ENCODE measurements at regions not wholly inside any gene's neighbourhood (a gene's known extent, or its start where the extent isn't known, plus 50 kb on each side); places are given as distances from the start of the nearest gene placed in this dataset.

- Histone ChIP-seq H3K9me2 (ENCODE audit: insufficient read depth) (no peaks in the 10 kb centered on the region), H4K20me1 (ENCODE audit: insufficient read depth) (no peaks in the 10 kb centered on the region), H3K4me3 (replicated peaks in 1 of 2; ENCODE audit: low read depth in 1 of 2, low read length in 2 of 2) (no peak overlapping the region), H3K27ac (ENCODE audit: low read depth, low read length) (no peak overlapping the region), H3K4me1 (ENCODE audit: control insufficient read depth in 1 of 2, insufficient read depth in 2 of 2, low read length in 2 of 2) (peaks cover 0 to 17% of the 10 kb centered on the region in 2 experiments; a peak in 2 of 4 replicates), H3K4me2 (ENCODE audit: low read length) (0 out of 2 replicates have a peak overlapping the region, but pooled peaks have one; percentile 8), H2AFZ (ENCODE audit: low read depth, low read length, poor library complexity, severe bottlenecking) (no peak overlapping the region), H3K79me2 (ENCODE audit: insufficient read depth, low read length) (no peaks in the 10 kb centered on the region), H3K9me3 (ENCODE audit: control insufficient read depth in 1 of 2, insufficient read depth in 1 of 2, low read depth in 1 of 2, low read length in 2 of 2) (no peaks in the 10 kb centered on the region), H3K27me3 (ENCODE audit: insufficient read depth, low read length) (no peaks in the 10 kb centered on the region), H3K9ac (ENCODE audit: low read length) (no peak overlapping the region), H3K36me3 (ENCODE audit: control insufficient read depth in 1 of 2, insufficient read depth in 2 of 2, low read length in 2 of 2) (no peaks in the 10 kb centered on the region)
- TF ChIP-seq YY1 (IDR thresholded peaks at IDR 0.05; ENCODE audit: extremely low read depth, insufficient replicate concordance, low read depth, low read length) (no peak), ATF3 (IDR thresholded peaks at IDR 0.05) (no peak), SRF (IDR thresholded peaks at IDR 0.05; ENCODE audit: low read depth) (no peak), JUND (IDR thresholded peaks at IDR 0.05) (no peak), CTCF (IDR thresholded peaks at IDR 0.05 in 2 of 3, conservative IDR thresholded peaks at IDR 0.05 in 1 of 3; ENCODE audit: borderline replicate concordance in 1 of 3, insufficient read depth in 1 of 3, low read depth in 2 of 3, low read length in 2 of 3) (no peak), POLR2A (IDR thresholded peaks at IDR 0.05; ENCODE audit: borderline replicate concordance, extremely low read depth, insufficient read depth, insufficient read length) (no peak), TCF7L2 (IDR thresholded peaks at IDR 0.05; ENCODE audit: borderline replicate concordance, extremely low read depth, insufficient read depth, insufficient read length) (no peak), CBX3 (IDR thresholded peaks at IDR 0.05; ENCODE audit: low read depth) (no peak), EZH2 (IDR thresholded peaks at IDR 0.05) (no peak), ZFX (IDR thresholded peaks at IDR 0.05) (no peak), ZBTB33 (IDR thresholded peaks at IDR 0.05; ENCODE audit: extremely low read depth, insufficient replicate concordance, low read length) (no peak), FOSL1 (IDR thresholded peaks at IDR 0.05; ENCODE audit: low read depth) (no peak), CEBPB (IDR thresholded peaks at IDR 0.05; ENCODE audit: low read depth) (no peak), SP1 (IDR thresholded peaks at IDR 0.05; ENCODE audit: low read depth) (no peak), RAD21 (IDR thresholded peaks at IDR 0.05; ENCODE audit: low read depth) (no peak), POLR2AphosphoS5 (IDR thresholded peaks at IDR 0.05; ENCODE audit: low read depth, low read length) (no peak), EZH2phosphoT487 (IDR thresholded peaks at IDR 0.05; ENCODE audit: borderline replicate concordance) (no peak), MAX (IDR thresholded peaks at IDR 0.05) (no peak), REST (IDR thresholded peaks at IDR 0.05; ENCODE audit: low read depth) (no peak)
- ChIA-PET POLR2A (no interaction called here), CTCF (no interaction called here), RAD21 (ENCODE audit: low non-redundant PET in 1 of 2, low total read pairs in 2 of 2, uncharacterized antibody in 2 of 2, unreplicated experiment in 2 of 2) (interaction anchor here in 1 of 2 experiments (0.6 kb wide), 1 partner anchor 451 kb away, joined by 4 read pairs; no protein-coding TSS in a partner anchor)
- DNase-seq (ENCODE audit: low read depth, low spot score): no peak
- no peak for ATAC-seq
- BruUV-seq (replicated peaks): no TSS peak
- intact Hi-C loops (cut with micrococcal nuclease): no loop called here
Measured at GRCh38 chr11:69209421-69210309, 53.9 kb downstream of the SMIM38 start.
